Smooth muscle cell (in vitro differentiated cells): ENCODE measurements at regions not wholly inside any gene's neighbourhood (a gene's known extent, or its start where the extent isn't known, plus 50 kb on each side); places are given as distances from the start of the nearest gene placed in this dataset.

Experiments
- DNase-seq: peaks from one replicate; lab custom pipeline; 2025; ENCODE audit not compliant: unreplicated experiment; lab: John Stamatoyannopoulos, UW
- H2AFZ ChIP-seq: fragments of 200-600 bp; sonication (generic); 2 replicates; pipeline ENCODE4 v1.6.0; 2016; ENCODE audit warnings: antibody characterized with exemption, low read depth, mild to moderate bottlenecking
- H3F3A ChIP-seq: fragments of 200-600 bp; sonication (generic); 2 replicates; pipeline ENCODE4 v1.6.0; 2017; ENCODE audit warnings: antibody characterized with exemption, low read depth
- H3K27ac ChIP-seq: fragments of 200-600 bp; sonication (generic); 2 replicates; pipeline ENCODE4 v1.5.1; 2016; ENCODE audit warnings: low read depth, mild to moderate bottlenecking
- H3K27me3 ChIP-seq: fragments of 200-600 bp; sonication (generic); 2 replicates; pipeline ENCODE4 v1.6.1; 2016; ENCODE audit warnings: low read depth, mild to moderate bottlenecking
- H3K36me3 ChIP-seq: fragments of 200-600 bp; sonication (generic); 2 replicates; pipeline ENCODE4 v1.5.1; 2016; ENCODE audit warnings: low read depth
- H3K4me1 ChIP-seq: fragments of 200-600 bp; sonication (generic); 2 replicates; pipeline ENCODE4 v1.5.1; 2016; ENCODE audit warnings: low read depth
- H3K4me2 ChIP-seq: fragments of 200-600 bp; sonication (generic); 2 replicates; pipeline ENCODE4 v1.6.0; 2016; ENCODE audit warnings: mild to moderate bottlenecking
- H3K4me3 ChIP-seq: fragments of 200-600 bp; sonication (generic); 2 replicates; pipeline ENCODE4 v1.5.1; 2016; ENCODE audit warnings: mild to moderate bottlenecking
- H3K79me2 ChIP-seq: fragments of 200-600 bp; sonication (generic); 2 replicates; pipeline ENCODE4 v1.6.0; 2016; ENCODE audit warnings: low read depth, mild to moderate bottlenecking
- H3K9ac ChIP-seq: fragments of 200-600 bp; sonication (generic); 2 replicates; pipeline ENCODE4 v1.6.0; 2016; ENCODE audit warnings: low read depth
- H3K9me3 ChIP-seq: fragments of 200-600 bp; sonication (generic); replicated peaks from 2 replicates; pipeline ENCODE4 v1.5.1; 2016; ENCODE audit warnings: low read depth
- H4K20me1 ChIP-seq: fragments of 200-600 bp; sonication (generic); 2 replicates; pipeline ENCODE4 v1.6.0; 2016; ENCODE audit warnings: low read depth
- WGBS: methylation state at CpG from one replicate; pipeline ENCODE4 v1.1.7; 2016; ENCODE audit warnings: low lambda C conversion rate; 5-methylcytosine and 5-hydroxymethylcytosine counted together
- TF ChIP-seq, protein P1 (sequence below): fragments of 200-600 bp; sonication (generic); IDR thresholded peaks from 2 replicates; pipeline ENCODE4 v1.5.1; 2017; ENCODE audit warnings: borderline replicate concordance, mild to moderate bottlenecking, antibody characterized with exemption; ENCODE audit not compliant: insufficient read depth, poor library complexity, severe bottlenecking

GRCh38 chr1:215400741-215401140 lies 166.4 kb upstream of the KCTD3 start:
- Histone ChIP-seq H3K4me2 (no peak overlapping the region), H3K27ac (no peak overlapping the region), H3K27me3 (no peaks in the 10 kb centered on the region), H3K4me3 (no peak overlapping the region), H3K9me3 (no peaks in the 10 kb centered on the region), H4K20me1 (no peaks in the 10 kb centered on the region), H3K4me1 (no peaks in the 10 kb centered on the region), H3F3A (no peaks in the 10 kb centered on the region), H3K9ac (no peak overlapping the region), H3K36me3 (no peaks in the 10 kb centered on the region), H2AFZ (no peak overlapping the region), H3K79me2 (no peaks in the 10 kb centered on the region)
- TF ChIP-seq, protein P1, sequence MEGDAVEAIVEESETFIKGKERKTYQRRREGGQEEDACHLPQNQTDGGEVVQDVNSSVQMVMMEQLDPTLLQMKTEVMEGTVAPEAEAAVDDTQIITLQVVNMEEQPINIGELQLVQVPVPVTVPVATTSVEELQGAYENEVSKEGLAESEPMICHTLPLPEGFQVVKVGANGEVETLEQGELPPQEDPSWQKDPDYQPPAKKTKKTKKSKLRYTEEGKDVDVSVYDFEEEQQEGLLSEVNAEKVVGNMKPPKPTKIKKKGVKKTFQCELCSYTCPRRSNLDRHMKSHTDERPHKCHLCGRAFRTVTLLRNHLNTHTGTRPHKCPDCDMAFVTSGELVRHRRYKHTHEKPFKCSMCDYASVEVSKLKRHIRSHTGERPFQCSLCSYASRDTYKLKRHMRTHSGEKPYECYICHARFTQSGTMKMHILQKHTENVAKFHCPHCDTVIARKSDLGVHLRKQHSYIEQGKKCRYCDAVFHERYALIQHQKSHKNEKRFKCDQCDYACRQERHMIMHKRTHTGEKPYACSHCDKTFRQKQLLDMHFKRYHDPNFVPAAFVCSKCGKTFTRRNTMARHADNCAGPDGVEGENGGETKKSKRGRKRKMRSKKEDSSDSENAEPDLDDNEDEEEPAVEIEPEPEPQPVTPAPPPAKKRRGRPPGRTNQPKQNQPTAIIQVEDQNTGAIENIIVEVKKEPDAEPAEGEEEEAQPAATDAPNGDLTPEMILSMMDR: no peak
- no peak for DNase-seq
- WGBS: 100% methylated on average over 1 of the region's 1 CpG

GRCh38 chr1:215402147-215402546 lies 165.0 kb upstream of the KCTD3 start:
- Histone ChIP-seq H2AFZ (no peak overlapping the region), H3K27me3 (no peaks in the 10 kb centered on the region), H3K27ac (no peak overlapping the region), H3K9ac (no peak overlapping the region), H4K20me1 (no peaks in the 10 kb centered on the region), H3F3A (no peaks in the 10 kb centered on the region), H3K79me2 (no peaks in the 10 kb centered on the region), H3K4me1 (no peaks in the 10 kb centered on the region), H3K36me3 (no peaks in the 10 kb centered on the region), H3K4me2 (no peak overlapping the region), H3K4me3 (no peak overlapping the region), H3K9me3 (no peaks in the 10 kb centered on the region)
- WGBS: 92% methylated on average over 5 of the region's 5 CpGs
- DNase-seq: no peak
- TF ChIP-seq, protein P1: no peak

GRCh38 chr1:215405211-215405610 lies 161.9 kb upstream of the KCTD3 start:
- Histone ChIP-seq H3K36me3 (no peaks in the 10 kb centered on the region), H3K4me1 (no peaks in the 10 kb centered on the region), H3K79me2 (no peaks in the 10 kb centered on the region), H3F3A (no peaks in the 10 kb centered on the region), H3K27me3 (no peaks in the 10 kb centered on the region), H3K27ac (no peak overlapping the region), H3K9me3 (no peaks in the 10 kb centered on the region), H3K4me3 (no peak overlapping the region), H2AFZ (no peak overlapping the region), H4K20me1 (no peaks in the 10 kb centered on the region), H3K4me2 (no peak overlapping the region), H3K9ac (no peak overlapping the region)
- WGBS: 79% methylated on average over 1 of the region's 1 CpG
- TF ChIP-seq, protein P1: no peak
- DNase-seq: no peak

GRCh38 chr1:215406927-215407326 lies 160.2 kb upstream of the KCTD3 start:
- H3K27ac ChIP-seq: no peak overlapping the region
- no peak overlapping the region for H2AFZ ChIP-seq
- H3K4me1 ChIP-seq: no peaks in the 10 kb centered on the region
- H3K79me2 ChIP-seq: no peaks in the 10 kb centered on the region
- DNase-seq: no peak
- no peaks in the 10 kb centered on the region for H3K27me3 ChIP-seq
- H4K20me1 ChIP-seq: no peaks in the 10 kb centered on the region
- H3F3A ChIP-seq: no peaks in the 10 kb centered on the region
- no peaks in the 10 kb centered on the region for H3K9me3 ChIP-seq
- no peaks in the 10 kb centered on the region for H3K36me3 ChIP-seq
- no peak overlapping the region for H3K4me2 ChIP-seq
- 92% methylated on average over 4 of the region's 4 CpGs for WGBS
- no peak overlapping the region for H3K9ac ChIP-seq
- TF ChIP-seq, protein P1: no peak
- H3K4me3 ChIP-seq: no peak overlapping the region
